ENCODE measurements at regions not wholly inside any gene's neighbourhood (a gene's known extent, or its start where the extent isn't known, plus 50 kb on each side); places are given as distances from the start of the nearest gene placed in this dataset.

- no peaks in the 10 kb centered on the region for H3K36me3 Mint-ChIP-seq (ENCODE audit: insufficient read depth, unreplicated experiment)
- CTCF ChIA-PET = no interaction called here
- H3K4me1 Mint-ChIP-seq (ENCODE audit: low read depth, unreplicated experiment) = no peaks in the 10 kb centered on the region
- no peak overlapping the region for H3K4me3 ChIP-seq (ENCODE audit: low read depth, low read length)
- no peaks in the 10 kb centered on the region for H3K27me3 ChIP-seq (replicated peaks; ENCODE audit: control insufficient read depth, insufficient read depth, low read length)
- DNase-seq = no peak
- no peaks in the 10 kb centered on the region for H3K36me3 ChIP-seq (ENCODE audit: control insufficient read depth, insufficient read depth, low read length)
- no peak overlapping the region for H3K4me3 Mint-ChIP-seq (ENCODE audit: unreplicated experiment)
- no peak overlapping the region for H3K27ac Mint-ChIP-seq (ENCODE audit: unreplicated experiment)
- BruUV-seq (replicated peaks) = no TSS peak
- H3K4me1 ChIP-seq = no peaks in the 10 kb centered on the region
- no peaks in the 10 kb centered on the region for H3K9me3 Mint-ChIP-seq (ENCODE audit: unreplicated experiment)
- intact Hi-C loops (cut with micrococcal nuclease; ENCODE audit: unreplicated experiment) = loop anchor here (10.0 kb wide), 2 partner anchors 655 to 1045 kb away; no protein-coding TSS in a partner anchor
- H3K9me3 ChIP-seq = no peaks in the 10 kb centered on the region
- no peak for TF ChIP-seq CTCF (IDR thresholded peaks at IDR 0.05; ENCODE audit: insufficient read depth in 1 of 2, low read depth in 1 of 2, low read length in 1 of 2, severe bottlenecking in 1 of 2, unreplicated experiment in 1 of 2)
- POLR2A ChIA-PET = no interaction called here
- no peaks in the 10 kb centered on the region for H3K27me3 Mint-ChIP-seq (ENCODE audit: insufficient read depth, unreplicated experiment)
These were observed 243.1 kb downstream of the LTN1 start for GRCh38 chr21:28749536-28749935.

- POLR2A ChIA-PET = no interaction called here
- H3K27me3 ChIP-seq (replicated peaks; ENCODE audit: control insufficient read depth, insufficient read depth, low read length) = no peaks in the 10 kb centered on the region
- no peaks in the 10 kb centered on the region for H3K9me3 ChIP-seq
- no peak overlapping the region for H3K4me3 ChIP-seq (ENCODE audit: low read depth, low read length)
- no peaks in the 10 kb centered on the region for H3K36me3 ChIP-seq (ENCODE audit: control insufficient read depth, insufficient read depth, low read length)
- peaks cover 10% of the 10 kb centered on the region for H3K9me3 Mint-ChIP-seq (ENCODE audit: unreplicated experiment)
- H3K4me3 Mint-ChIP-seq (ENCODE audit: unreplicated experiment) = no peak overlapping the region
- H3K4me1 ChIP-seq = no peaks in the 10 kb centered on the region
- H3K4me1 Mint-ChIP-seq (ENCODE audit: low read depth, unreplicated experiment) = no peaks in the 10 kb centered on the region
- CTCF ChIA-PET = no interaction called here
- no peak for TF ChIP-seq CTCF (IDR thresholded peaks at IDR 0.05; ENCODE audit: insufficient read depth in 1 of 2, low read depth in 1 of 2, low read length in 1 of 2, severe bottlenecking in 1 of 2, unreplicated experiment in 1 of 2)
- H3K27ac Mint-ChIP-seq (ENCODE audit: unreplicated experiment) = no peak overlapping the region
- no TSS peak for BruUV-seq (replicated peaks)
- no peaks in the 10 kb centered on the region for H3K36me3 Mint-ChIP-seq (ENCODE audit: insufficient read depth, unreplicated experiment)
- intact Hi-C loops (cut with micrococcal nuclease; ENCODE audit: unreplicated experiment) = loop anchor here (10.0 kb wide), 2 partner anchors 653 to 1043 kb away; no protein-coding TSS in a partner anchor
- no peak for DNase-seq
- H3K27me3 Mint-ChIP-seq (ENCODE audit: insufficient read depth, unreplicated experiment) = no peaks in the 10 kb centered on the region
These were observed 245.2 kb downstream of the LTN1 start for GRCh38 chr21:28747464-28747863.

- Histone ChIP-seq H3K36me3 (ENCODE audit: control insufficient read depth, insufficient read depth, low read length) (no peaks in the 10 kb centered on the region), H3K4me1 (no peaks in the 10 kb centered on the region), H3K9me3 (no peaks in the 10 kb centered on the region), H3K4me3 (ENCODE audit: low read depth, low read length) (no peak overlapping the region), H3K27me3 (replicated peaks; ENCODE audit: control insufficient read depth, insufficient read depth, low read length) (no peaks in the 10 kb centered on the region)
- no peak overlapping the region for H3K4me3 Mint-ChIP-seq (ENCODE audit: unreplicated experiment)
- H3K4me1 Mint-ChIP-seq (ENCODE audit: low read depth, unreplicated experiment) = no peaks in the 10 kb centered on the region
- H3K9me3 Mint-ChIP-seq (ENCODE audit: unreplicated experiment) = peaks cover 10% of the 10 kb centered on the region
- BruUV-seq (replicated peaks) = no TSS peak
- no peaks in the 10 kb centered on the region for H3K36me3 Mint-ChIP-seq (ENCODE audit: insufficient read depth, unreplicated experiment)
- no peaks in the 10 kb centered on the region for H3K27me3 Mint-ChIP-seq (ENCODE audit: insufficient read depth, unreplicated experiment)
- no peak for TF ChIP-seq CTCF (IDR thresholded peaks at IDR 0.05; ENCODE audit: insufficient read depth in 1 of 2, low read depth in 1 of 2, low read length in 1 of 2, severe bottlenecking in 1 of 2, unreplicated experiment in 1 of 2)
- H3K27ac Mint-ChIP-seq (ENCODE audit: unreplicated experiment) = no peak overlapping the region
- CTCF ChIA-PET = interaction anchor here (0.6 to 1.7 kb wide), 18 partner anchors 11 to 1384 kb away, joined by 3 to 38 read pairs (median 4); no protein-coding TSS in a partner anchor
- intact Hi-C loops (cut with micrococcal nuclease; ENCODE audit: unreplicated experiment) = loop anchor here (10.0 kb wide), 2 partner anchors 651 to 1041 kb away; no protein-coding TSS in a partner anchor
- DNase-seq = no peak
- POLR2A ChIA-PET = no interaction called here
These were observed 246.5 kb downstream of the LTN1 start for GRCh38 chr21:28746166-28746565.

Data from Caco-2 (cell line).